DND-41 (cell line): ENCODE measurements at regions not wholly inside any gene's neighbourhood (a gene's known extent, or its start where the extent isn't known, plus 50 kb on each side); places are given as distances from the start of the nearest gene placed in this dataset.

ENCODE experiments used
- ATAC-seq: fragments of 200-7000 bp; cut with Tn5 transposase; 3 replicates; pipeline ENCODE4 v1.9.1; 2021; ENCODE audit warnings: low read depth; ENCODE audit not compliant: insufficient read depth
- DNase-seq: peaks from one replicate; pipeline ENCODE4 v3.0.0-alpha.2; 2020
- H2AFZ ChIP-seq: 2 replicates; pipeline ENCODE4 v1.6.0; 2012; ENCODE audit warnings: low read depth, low read length
- H3K27ac ChIP-seq: 2 replicates; pipeline ENCODE4 v1.5.1; 2012; ENCODE audit warnings: low read length, inconsistent platforms
- H3K27me3 ChIP-seq: fragments of 200-600 bp; sonication (generic); 2 replicates; pipeline ENCODE4 v1.6.0; 2012; ENCODE audit warnings: low read length, mild to moderate bottlenecking, inconsistent platforms; ENCODE audit not compliant: insufficient read depth, poor library complexity
- H3K36me3 ChIP-seq: 2 replicates; pipeline ENCODE4 v1.5.1; 2012; ENCODE audit warnings: low read length, inconsistent platforms; ENCODE audit not compliant: insufficient read depth
- H3K4me1 ChIP-seq: 2 replicates; pipeline ENCODE4 v1.5.1; 2012; ENCODE audit warnings: mild to moderate bottlenecking, low read length; ENCODE audit not compliant: insufficient read depth
- H3K4me2 ChIP-seq: 2 replicates; pipeline ENCODE4 v1.6.0; 2012; ENCODE audit warnings: mild to moderate bottlenecking, moderate library complexity, low read length, inconsistent platforms; ENCODE audit not compliant: insufficient read depth
- H3K4me3 ChIP-seq, 2 experiments: fragments of 200-600 bp in 1 of 2; shearing (Covaris generic) in 1 of 2; 2 replicates each; pipeline ENCODE4 v1.5.1; 2012 to 2016; ENCODE audit warnings: inconsistent platforms in 2 of 2, low read length in 2 of 2, mild to moderate bottlenecking in 2 of 2, low read depth in 1 of 2, moderate library complexity in 1 of 2
- H3K79me2 ChIP-seq: 2 replicates; pipeline ENCODE4 v1.6.0; 2012; ENCODE audit warnings: low read length, inconsistent platforms; ENCODE audit not compliant: insufficient read depth
- H3K9ac ChIP-seq: 2 replicates; pipeline ENCODE4 v1.6.0; 2012; ENCODE audit warnings: low read depth, mild to moderate bottlenecking, inconsistent platforms, low read length, moderate library complexity
- H3K9me3 ChIP-seq: 2 replicates; pipeline ENCODE4 v1.5.1; 2012; ENCODE audit warnings: low read length, moderate library complexity, mild to moderate bottlenecking, inconsistent platforms; ENCODE audit not compliant: insufficient read depth, severe bottlenecking
- H4K20me1 ChIP-seq: 2 replicates; pipeline ENCODE4 v1.6.0; 2012; ENCODE audit warnings: low read length; ENCODE audit not compliant: insufficient read depth
- EZH2 ChIP-seq: IDR thresholded peaks from 3 replicates; pipeline ENCODE4 v1.6.1; 2012; ENCODE audit warnings: borderline replicate concordance, low read depth, mild to moderate bottlenecking, moderate library complexity, low read length, inconsistent platforms; ENCODE audit not compliant: severe bottlenecking
- TF ChIP-seq, protein P1 (sequence below): IDR thresholded peaks from 2 replicates; pipeline ENCODE4 v1.5.1; 2012; ENCODE audit warnings: borderline replicate concordance, low read length, moderate library complexity, mild to moderate bottlenecking; ENCODE audit not compliant: poor library complexity, severe bottlenecking; ENCODE audit errors: extremely low read depth

DNA sequence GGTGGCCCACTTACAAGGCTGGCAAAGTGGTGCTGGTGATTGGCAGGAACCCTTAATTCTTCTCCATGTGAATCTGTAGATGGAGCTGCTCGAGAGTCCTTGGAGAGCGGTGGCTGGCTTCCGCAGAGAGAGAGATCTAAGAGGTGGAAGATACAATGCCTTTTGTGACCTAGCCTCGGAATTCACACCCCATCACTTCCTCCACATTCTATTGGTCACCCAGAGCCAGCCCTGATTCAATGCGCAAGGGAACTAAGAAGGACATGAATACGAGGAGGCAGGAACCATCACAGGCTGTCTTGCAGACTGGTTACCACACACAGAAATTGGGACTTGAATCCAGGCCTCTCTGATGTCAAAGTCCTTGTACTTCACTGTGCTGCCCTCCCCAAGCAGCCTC, 128.9 kb upstream of the PROKR2 start:
- H3K27me3 ChIP-seq = peaks cover 14% of the 10 kb centered on the region
- TF ChIP-seq EZH2 = no peak
- TF ChIP-seq, protein P1, sequence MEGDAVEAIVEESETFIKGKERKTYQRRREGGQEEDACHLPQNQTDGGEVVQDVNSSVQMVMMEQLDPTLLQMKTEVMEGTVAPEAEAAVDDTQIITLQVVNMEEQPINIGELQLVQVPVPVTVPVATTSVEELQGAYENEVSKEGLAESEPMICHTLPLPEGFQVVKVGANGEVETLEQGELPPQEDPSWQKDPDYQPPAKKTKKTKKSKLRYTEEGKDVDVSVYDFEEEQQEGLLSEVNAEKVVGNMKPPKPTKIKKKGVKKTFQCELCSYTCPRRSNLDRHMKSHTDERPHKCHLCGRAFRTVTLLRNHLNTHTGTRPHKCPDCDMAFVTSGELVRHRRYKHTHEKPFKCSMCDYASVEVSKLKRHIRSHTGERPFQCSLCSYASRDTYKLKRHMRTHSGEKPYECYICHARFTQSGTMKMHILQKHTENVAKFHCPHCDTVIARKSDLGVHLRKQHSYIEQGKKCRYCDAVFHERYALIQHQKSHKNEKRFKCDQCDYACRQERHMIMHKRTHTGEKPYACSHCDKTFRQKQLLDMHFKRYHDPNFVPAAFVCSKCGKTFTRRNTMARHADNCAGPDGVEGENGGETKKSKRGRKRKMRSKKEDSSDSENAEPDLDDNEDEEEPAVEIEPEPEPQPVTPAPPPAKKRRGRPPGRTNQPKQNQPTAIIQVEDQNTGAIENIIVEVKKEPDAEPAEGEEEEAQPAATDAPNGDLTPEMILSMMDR = no peak
- no peaks in the 10 kb centered on the region for H4K20me1 ChIP-seq
- no peaks in the 10 kb centered on the region for H3K9me3 ChIP-seq
- H3K4me1 ChIP-seq = no peaks in the 10 kb centered on the region
- H3K27ac ChIP-seq = no peak overlapping the region
- ATAC-seq (no peak), DNase-seq (no peak)
- H3K9ac ChIP-seq = no peak overlapping the region
- H2AFZ ChIP-seq = no peak overlapping the region
- H3K4me2 ChIP-seq = no peak overlapping the region
- no peak overlapping the region for H3K4me3 ChIP-seq
- no peaks in the 10 kb centered on the region for H3K79me2 ChIP-seq
- no peaks in the 10 kb centered on the region for H3K36me3 ChIP-seq

DNA sequence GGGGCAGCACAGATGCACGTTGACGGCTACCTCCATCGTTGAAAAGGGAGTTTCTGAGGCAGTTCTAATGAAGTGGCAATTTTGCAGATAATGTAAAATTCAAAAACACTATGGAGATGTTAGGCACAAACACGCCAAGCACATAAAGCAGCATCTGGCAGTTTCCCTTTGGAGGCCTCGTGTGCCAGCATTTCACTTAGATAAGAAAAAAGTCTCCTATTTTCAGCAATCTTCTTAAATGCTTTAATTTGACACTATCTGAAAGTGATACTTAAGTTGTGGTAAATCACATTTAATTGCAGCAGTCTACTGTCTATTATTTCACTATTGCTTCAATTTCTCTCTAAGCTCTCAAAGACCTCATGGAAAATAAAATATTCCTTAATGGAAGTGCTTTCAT, 125.3 kb upstream of the PROKR2 start:
- no peaks in the 10 kb centered on the region for H3K9me3 ChIP-seq
- no peak overlapping the region for H2AFZ ChIP-seq
- H3K4me2 ChIP-seq = no peak overlapping the region
- H3K27me3 ChIP-seq = peaks cover 14% of the 10 kb centered on the region
- no peaks in the 10 kb centered on the region for H4K20me1 ChIP-seq
- DNase-seq (no peak), ATAC-seq (no peak)
- no peak overlapping the region for H3K9ac ChIP-seq
- H3K79me2 ChIP-seq = no peaks in the 10 kb centered on the region
- H3K4me3 ChIP-seq = no peak overlapping the region
- H3K36me3 ChIP-seq = no peaks in the 10 kb centered on the region
- H3K4me1 ChIP-seq = no peaks in the 10 kb centered on the region
- no peak for TF ChIP-seq EZH2
- TF ChIP-seq, protein P1 = no peak
- H3K27ac ChIP-seq = no peak overlapping the region

DNA sequence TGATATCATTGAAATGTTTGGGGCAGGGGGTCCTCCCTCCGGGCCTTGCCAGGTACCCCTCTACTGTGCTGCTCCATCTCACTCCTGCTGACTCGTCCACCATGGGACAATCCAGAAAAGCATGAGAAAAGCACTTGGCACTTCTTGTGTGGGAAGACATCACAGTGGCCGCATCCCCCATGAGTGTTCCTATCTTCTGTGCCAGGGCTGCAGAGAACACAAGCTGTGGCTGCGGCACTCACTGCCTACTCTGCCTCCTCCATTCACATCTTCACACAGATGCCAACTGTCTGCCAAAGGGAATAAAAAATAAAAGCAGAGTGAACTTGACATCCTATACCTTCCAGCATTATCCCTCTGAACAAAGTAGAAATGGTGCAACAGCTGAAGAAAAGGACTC, 117.4 kb upstream of the PROKR2 start:
- no peaks in the 10 kb centered on the region for H3K4me1 ChIP-seq
- no peaks in the 10 kb centered on the region for H4K20me1 ChIP-seq
- no peak overlapping the region for H3K4me3 ChIP-seq
- H3K79me2 ChIP-seq = no peaks in the 10 kb centered on the region
- no peaks in the 10 kb centered on the region for H3K36me3 ChIP-seq
- ATAC-seq = no peak
- no peaks in the 10 kb centered on the region for H3K9me3 ChIP-seq
- no peak overlapping the region for H3K4me2 ChIP-seq
- DNase-seq = no peak
- H3K9ac ChIP-seq = no peak overlapping the region
- H3K27me3 ChIP-seq = peaks cover 5% of the 10 kb centered on the region
- H2AFZ ChIP-seq = no peak overlapping the region
- no peak for TF ChIP-seq EZH2
- TF ChIP-seq, protein P1 = no peak
- no peak overlapping the region for H3K27ac ChIP-seq

DNA sequence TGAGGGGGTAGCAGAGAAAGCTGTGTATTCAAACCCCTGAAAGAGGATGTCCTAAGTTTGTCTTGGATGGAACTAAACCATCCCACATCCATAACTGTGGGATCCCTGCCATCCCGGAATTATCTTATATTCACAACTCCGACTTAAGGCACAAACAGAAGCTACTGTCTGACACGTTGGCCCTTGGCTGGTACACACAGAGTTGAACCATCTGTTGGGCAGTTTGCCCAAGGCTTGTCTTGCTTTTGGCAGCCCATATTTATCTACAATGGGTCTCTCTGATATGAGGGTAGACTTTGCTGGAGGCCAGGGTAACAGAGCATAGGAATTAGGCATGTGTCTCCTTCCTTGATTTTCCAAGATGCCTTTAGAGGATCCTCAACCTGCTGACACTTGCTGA, 116.6 kb upstream of the PROKR2 start:
- no peak for ATAC-seq
- Histone ChIP-seq H3K9ac (no peak overlapping the region), H3K4me3 (no peak overlapping the region), H3K79me2 (no peaks in the 10 kb centered on the region), H2AFZ (no peak overlapping the region), H3K27ac (no peak overlapping the region), H3K4me1 (no peaks in the 10 kb centered on the region), H4K20me1 (no peaks in the 10 kb centered on the region), H3K36me3 (no peaks in the 10 kb centered on the region), H3K9me3 (no peaks in the 10 kb centered on the region), H3K27me3 (peaks cover 5% of the 10 kb centered on the region), H3K4me2 (no peak overlapping the region)
- DNase-seq = no peak
- TF ChIP-seq, protein P1 = no peak
- no peak for TF ChIP-seq EZH2
